Suprapubic skin (tissue), 4 donors: ENCODE measurements at regions not wholly inside any gene's neighbourhood (a gene's known extent, or its start where the extent isn't known, plus 50 kb on each side); places are given as distances from the start of the nearest gene placed in this dataset.

ENCODE experiments used
- EP300 ChIP-seq: sonication (generic); formaldehyde crosslinking; IDR thresholded peaks from one replicate; pipeline ENCODE4 v1.6.1; 2017; ENCODE audit warnings: antibody characterized with exemption
- POLR2A ChIP-seq, 2 donors: fragments of 450-650 bp; IDR thresholded peaks; one replicate each; pipeline ENCODE4 v1.6.1; 2017; ENCODE audit warnings: antibody characterized with exemption in 2 of 2, mild to moderate bottlenecking in 2 of 2, moderate library complexity in 2 of 2
- POLR2AphosphoS5 ChIP-seq, 3 donors: sonication (generic); formaldehyde crosslinking; IDR thresholded peaks; one replicate each; pipeline ENCODE4 v1.6.1; 2017; ENCODE audit warnings: antibody characterized with exemption in 3 of 3
- TF ChIP-seq, protein P1 (sequence below), 2 donors: fragments of 200-600 bp in 1 of 2; fragments of 450-650 bp in 1 of 2; sonication (generic) in 1 of 2; IDR thresholded peaks; one replicate each; pipeline ENCODE4 v1.5.1; 2016 to 2019; ENCODE audit warnings: antibody characterized with exemption in 2 of 2, mild to moderate bottlenecking in 1 of 2, moderate library complexity in 1 of 2

DNA sequence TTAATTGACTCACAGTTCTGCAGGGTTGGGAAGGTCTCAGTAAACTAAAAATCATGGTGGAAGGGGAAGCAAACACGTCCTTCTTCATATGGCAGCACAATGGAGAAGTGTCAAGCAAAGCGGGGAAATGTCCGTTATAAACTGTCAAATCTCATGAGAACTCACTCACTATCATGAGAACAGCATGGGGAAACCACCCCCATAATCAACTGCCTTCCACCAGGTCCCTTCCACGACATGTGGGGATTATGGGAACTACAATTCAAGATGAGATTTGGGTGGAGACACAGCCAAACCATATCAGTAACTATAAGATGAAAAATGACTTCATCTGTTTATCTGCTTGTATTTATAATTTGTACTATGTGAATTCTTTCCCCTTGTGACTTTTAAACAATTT is 577.6 kb upstream of the MDGA2 start:
- TF ChIP-seq, protein P1, sequence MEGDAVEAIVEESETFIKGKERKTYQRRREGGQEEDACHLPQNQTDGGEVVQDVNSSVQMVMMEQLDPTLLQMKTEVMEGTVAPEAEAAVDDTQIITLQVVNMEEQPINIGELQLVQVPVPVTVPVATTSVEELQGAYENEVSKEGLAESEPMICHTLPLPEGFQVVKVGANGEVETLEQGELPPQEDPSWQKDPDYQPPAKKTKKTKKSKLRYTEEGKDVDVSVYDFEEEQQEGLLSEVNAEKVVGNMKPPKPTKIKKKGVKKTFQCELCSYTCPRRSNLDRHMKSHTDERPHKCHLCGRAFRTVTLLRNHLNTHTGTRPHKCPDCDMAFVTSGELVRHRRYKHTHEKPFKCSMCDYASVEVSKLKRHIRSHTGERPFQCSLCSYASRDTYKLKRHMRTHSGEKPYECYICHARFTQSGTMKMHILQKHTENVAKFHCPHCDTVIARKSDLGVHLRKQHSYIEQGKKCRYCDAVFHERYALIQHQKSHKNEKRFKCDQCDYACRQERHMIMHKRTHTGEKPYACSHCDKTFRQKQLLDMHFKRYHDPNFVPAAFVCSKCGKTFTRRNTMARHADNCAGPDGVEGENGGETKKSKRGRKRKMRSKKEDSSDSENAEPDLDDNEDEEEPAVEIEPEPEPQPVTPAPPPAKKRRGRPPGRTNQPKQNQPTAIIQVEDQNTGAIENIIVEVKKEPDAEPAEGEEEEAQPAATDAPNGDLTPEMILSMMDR (IDR thresholded peaks at IDR 0.05), result no peak
- TF ChIP-seq POLR2A (IDR thresholded peaks at IDR 0.05), result no peak
- no peak for TF ChIP-seq EP300
- TF ChIP-seq POLR2AphosphoS5 (IDR thresholded peaks at IDR 0.05), result no peak
